Endodermal cell (in vitro differentiated cells): ENCODE measurements at regions not wholly inside any gene's neighbourhood (a gene's known extent, or its start where the extent isn't known, plus 50 kb on each side); places are given as distances from the start of the nearest gene placed in this dataset.

ENCODE experiments used
- DNase-seq: peaks from one replicate; pipeline ENCODE4 v3.0.0-alpha.2; 2017
- H3K27ac ChIP-seq: 2 replicates; pipeline ENCODE4 v1.5.1; 2013; ENCODE audit warnings: mild to moderate bottlenecking, low read depth, low read length, moderate library complexity
- H3K27me3 ChIP-seq: 2 replicates; pipeline ENCODE4 v1.6.1; 2013; ENCODE audit warnings: mild to moderate bottlenecking, low read length, moderate library complexity; ENCODE audit not compliant: insufficient read depth, control insufficient read depth, poor library complexity, severe bottlenecking
- H3K36me3 ChIP-seq: 2 replicates; pipeline ENCODE4 v1.7.0; 2013; ENCODE audit warnings: mild to moderate bottlenecking, low read length, moderate library complexity; ENCODE audit not compliant: control insufficient read depth, insufficient read depth
- H3K4me1 ChIP-seq: one replicate; pipeline ENCODE4 v1.7.0; 2013; ENCODE audit warnings: low read length; ENCODE audit not compliant: control insufficient read depth, insufficient read depth
- H3K4me3 ChIP-seq: 2 replicates; pipeline ENCODE4 v1.5.1; 2013; ENCODE audit warnings: mild to moderate bottlenecking, low read length, moderate library complexity
- H3K9ac ChIP-seq: 2 replicates; pipeline ENCODE4 v1.6.1; 2013; ENCODE audit warnings: mild to moderate bottlenecking, low read length, moderate library complexity; ENCODE audit not compliant: poor library complexity, severe bottlenecking; ENCODE audit errors: extremely low read depth
- H3K9me3 ChIP-seq: 2 replicates; pipeline ENCODE4 v1.6.1; 2013; ENCODE audit warnings: mild to moderate bottlenecking, low read length, moderate library complexity; ENCODE audit not compliant: control insufficient read depth
- H3K27ac Mint-ChIP-seq: 2 replicates; pipeline ENCODE4 v1.8.0; 2020; ENCODE audit warnings: mixed read lengths
- H3K27me3 Mint-ChIP-seq: 2 replicates; pipeline ENCODE4 v1.8.0; 2021; ENCODE audit warnings: mild to moderate bottlenecking, mixed read lengths; ENCODE audit not compliant: insufficient read depth
- H3K36me3 Mint-ChIP-seq: 2 replicates; pipeline ENCODE4 v1.8.0; 2020; ENCODE audit warnings: low read depth, mixed read lengths
- H3K4me1 Mint-ChIP-seq: 2 replicates; pipeline ENCODE4 v1.8.0; 2020; ENCODE audit warnings: mixed read lengths
- H3K4me3 Mint-ChIP-seq: 2 replicates; pipeline ENCODE4 v1.8.0; 2020; ENCODE audit warnings: mild to moderate bottlenecking, moderate library complexity, mixed read lengths
- H3K9me3 Mint-ChIP-seq: 2 replicates; pipeline ENCODE4 v1.8.0; 2020; ENCODE audit warnings: mild to moderate bottlenecking, mixed read lengths
- WGBS, 2 experiments: methylation state at CpG; one replicate each; pipeline versions ENCODE4 v1.1.5 to v1.1.7; 2013; ENCODE audit warnings: missing lambda C conversion rate in 2 of 2, mixed read lengths in 1 of 2; ENCODE audit not compliant: insufficient coverage in 1 of 2, insufficient read length in 1 of 2; 5-methylcytosine and 5-hydroxymethylcytosine counted together
- TF ChIP-seq, protein P1 (sequence below): fragments of 200-600 bp; sonication (generic); conservative IDR thresholded peaks from 2 replicates; pipeline ENCODE4 v1.5.0; 2021; ENCODE audit warnings: antibody characterized with exemption, mild to moderate bottlenecking

DNA sequence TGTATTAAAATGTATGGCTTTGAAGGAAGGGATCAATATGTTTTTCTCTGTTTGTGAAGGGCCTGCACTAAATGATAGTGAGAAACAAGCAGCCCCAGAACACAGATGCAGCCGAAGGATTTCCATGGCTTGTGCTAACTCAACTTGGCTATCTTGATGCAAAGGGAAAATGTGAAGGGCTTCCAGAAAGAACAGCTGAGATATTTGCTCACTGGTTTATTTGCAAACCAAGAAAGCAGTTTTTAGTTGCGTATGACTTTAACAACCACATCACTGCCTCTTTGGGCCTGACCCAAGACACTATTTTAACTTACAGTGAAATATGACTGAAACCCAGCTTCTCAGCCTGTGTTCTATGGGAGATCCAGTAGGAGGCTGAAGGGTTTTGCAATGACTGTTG is 369.9 kb downstream of the SETD4 start:
- TF ChIP-seq, protein P1, sequence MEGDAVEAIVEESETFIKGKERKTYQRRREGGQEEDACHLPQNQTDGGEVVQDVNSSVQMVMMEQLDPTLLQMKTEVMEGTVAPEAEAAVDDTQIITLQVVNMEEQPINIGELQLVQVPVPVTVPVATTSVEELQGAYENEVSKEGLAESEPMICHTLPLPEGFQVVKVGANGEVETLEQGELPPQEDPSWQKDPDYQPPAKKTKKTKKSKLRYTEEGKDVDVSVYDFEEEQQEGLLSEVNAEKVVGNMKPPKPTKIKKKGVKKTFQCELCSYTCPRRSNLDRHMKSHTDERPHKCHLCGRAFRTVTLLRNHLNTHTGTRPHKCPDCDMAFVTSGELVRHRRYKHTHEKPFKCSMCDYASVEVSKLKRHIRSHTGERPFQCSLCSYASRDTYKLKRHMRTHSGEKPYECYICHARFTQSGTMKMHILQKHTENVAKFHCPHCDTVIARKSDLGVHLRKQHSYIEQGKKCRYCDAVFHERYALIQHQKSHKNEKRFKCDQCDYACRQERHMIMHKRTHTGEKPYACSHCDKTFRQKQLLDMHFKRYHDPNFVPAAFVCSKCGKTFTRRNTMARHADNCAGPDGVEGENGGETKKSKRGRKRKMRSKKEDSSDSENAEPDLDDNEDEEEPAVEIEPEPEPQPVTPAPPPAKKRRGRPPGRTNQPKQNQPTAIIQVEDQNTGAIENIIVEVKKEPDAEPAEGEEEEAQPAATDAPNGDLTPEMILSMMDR: no peak
- peaks cover 5% of the 10 kb centered on the region for H3K9me3 Mint-ChIP-seq

DNA sequence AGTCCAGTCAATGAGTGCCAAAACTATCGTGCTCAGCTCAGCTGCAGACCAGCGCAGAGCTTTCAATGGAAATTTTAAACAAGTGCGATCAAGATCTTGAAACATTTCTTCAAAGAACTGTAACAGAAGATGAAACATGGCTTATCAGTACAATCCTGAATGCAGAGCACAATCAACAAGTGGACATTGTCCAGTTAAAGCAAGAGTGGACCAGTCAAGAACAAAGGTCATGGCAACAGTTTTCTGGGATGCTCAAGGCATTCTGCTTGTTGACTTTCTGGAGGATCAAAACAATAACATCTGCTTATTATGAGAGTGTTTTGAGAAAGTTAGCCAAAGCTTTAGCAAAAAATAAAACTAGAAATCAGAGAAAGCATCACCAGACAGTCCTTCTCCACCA is 374.2 kb downstream of the SETD4 start:
- H3K27ac Mint-ChIP-seq: no peak overlapping the region
- Histone ChIP-seq H3K9me3 (no peaks in the 10 kb centered on the region), H3K9ac (no peak overlapping the region), H3K4me1 (no peaks in the 10 kb centered on the region), H3K36me3 (no peaks in the 10 kb centered on the region), H3K4me3 (no peak overlapping the region), H3K27ac (no peak overlapping the region), H3K27me3 (no peaks in the 10 kb centered on the region)
- no peaks in the 10 kb centered on the region for H3K27me3 Mint-ChIP-seq
- no peak for DNase-seq
- 33% methylated on average over 3 of the region's 3 CpGs for WGBS, 2 experiments
- H3K4me3 Mint-ChIP-seq: no peak overlapping the region
- H3K36me3 Mint-ChIP-seq: no peaks in the 10 kb centered on the region
- TF ChIP-seq, protein P1: no peak
- H3K9me3 Mint-ChIP-seq: no peaks in the 10 kb centered on the region
- no peaks in the 10 kb centered on the region for H3K4me1 Mint-ChIP-seq

More for the DNA sequence above, 369.9 kb downstream of the SETD4 start:
- no peak for DNase-seq
- no peaks in the 10 kb centered on the region for H3K27me3 ChIP-seq
- H3K27ac Mint-ChIP-seq: no peak overlapping the region
- H3K4me1 ChIP-seq: no peaks in the 10 kb centered on the region
- WGBS, 2 experiments: 89 to 97% methylated on average over 1 to 2 of the region's 2 CpGs
- H3K36me3 Mint-ChIP-seq: no peaks in the 10 kb centered on the region
- no peak overlapping the region for H3K4me3 ChIP-seq
- no peaks in the 10 kb centered on the region for H3K36me3 ChIP-seq
- H3K4me1 Mint-ChIP-seq: no peaks in the 10 kb centered on the region
- no peak overlapping the region for H3K27ac ChIP-seq
- no peaks in the 10 kb centered on the region for H3K9me3 ChIP-seq
- H3K9ac ChIP-seq: no peak overlapping the region
- peaks cover 2% of the 10 kb centered on the region for H3K27me3 Mint-ChIP-seq
- no peak overlapping the region for H3K4me3 Mint-ChIP-seq

DNA sequence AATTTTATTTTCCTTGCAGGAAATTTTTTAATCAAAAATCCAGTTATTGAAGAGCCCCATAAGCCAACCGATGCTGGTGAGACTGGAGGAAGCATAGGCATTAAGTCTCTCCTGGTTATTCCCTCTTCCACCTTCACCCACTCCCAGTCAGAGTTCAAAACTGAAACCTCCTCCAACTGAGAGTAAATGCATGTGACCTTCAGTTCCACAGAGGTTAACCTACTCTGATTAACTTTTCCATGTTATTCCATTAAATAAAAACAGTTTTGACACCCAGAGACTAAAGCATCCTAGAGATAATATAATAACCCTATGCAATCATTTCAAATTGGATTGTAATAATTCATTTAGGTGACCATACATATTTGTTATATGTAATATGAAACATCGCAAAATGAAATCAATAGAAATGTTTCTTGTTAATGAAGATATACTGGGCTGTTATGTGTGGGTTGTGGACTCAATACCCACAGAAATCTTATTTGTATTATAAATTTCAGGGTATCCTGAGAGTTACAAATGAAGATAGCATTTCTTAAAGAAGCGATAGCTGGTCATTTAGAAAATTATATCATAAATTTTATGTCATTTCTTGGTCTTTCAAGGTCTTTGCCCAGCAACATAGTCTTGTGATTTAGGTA is 376.5 kb downstream of the SETD4 start:
- H3K27me3 ChIP-seq: no peaks in the 10 kb centered on the region
- H3K27ac ChIP-seq: no peak overlapping the region
- DNase-seq: no peak
- H3K4me1 ChIP-seq: peaks cover 4% of the 10 kb centered on the region
- no peak overlapping the region for H3K4me3 ChIP-seq
- H3K9me3 ChIP-seq: no peaks in the 10 kb centered on the region
- Mint-ChIP-seq H3K27me3 (no peaks in the 10 kb centered on the region), H3K4me1 (peaks cover 5% of the 10 kb centered on the region), H3K9me3 (no peaks in the 10 kb centered on the region), H3K4me3 (no peak overlapping the region), H3K27ac (no peak overlapping the region), H3K36me3 (no peaks in the 10 kb centered on the region)
- TF ChIP-seq, protein P1: no peak
- H3K9ac ChIP-seq: no peak overlapping the region
- WGBS, 2 experiments: 96 to 100% methylated on average over 1 to 2 of the region's 3 CpGs
- no peaks in the 10 kb centered on the region for H3K36me3 ChIP-seq
